Mesendoderm (in vitro differentiated cells): ENCODE measurements at regions not wholly inside any gene's neighbourhood (a gene's known extent, or its start where the extent isn't known, plus 50 kb on each side); places are given as distances from the start of the nearest gene placed in this dataset.

Experiments
- DNase-seq: peaks from one replicate; pipeline ENCODE4 v3.0.0; 2013
- H2AK5ac ChIP-seq: 2 replicates; pipeline ENCODE4 v1.6.1; 2013; ENCODE audit warnings: low read length, inconsistent platforms
- H2BK120ac ChIP-seq: 2 replicates; pipeline ENCODE4 v1.6.1; 2013; ENCODE audit warnings: low read depth, mild to moderate bottlenecking, low read length, moderate library complexity, mixed read lengths
- H2BK15ac ChIP-seq: replicated peaks from 2 replicates; pipeline ENCODE4 v1.6.1; 2013; ENCODE audit warnings: low read depth, mild to moderate bottlenecking, moderate library complexity
- H2BK5ac ChIP-seq: 2 replicates; pipeline ENCODE4 v1.6.1; 2013; ENCODE audit warnings: low read length, inconsistent platforms
- H3K18ac ChIP-seq: 2 replicates; pipeline ENCODE4 v1.6.1; 2013; ENCODE audit warnings: mild to moderate bottlenecking, low read length, mixed read lengths
- H3K23ac ChIP-seq: one replicate; pipeline ENCODE4 v1.6.1; 2013; ENCODE audit warnings: low read length
- H3K27ac ChIP-seq: 2 replicates; pipeline ENCODE4 v1.5.1; 2013; ENCODE audit warnings: low read depth, mild to moderate bottlenecking, inconsistent platforms, low read length, moderate library complexity
- H3K27me3 ChIP-seq: 2 replicates; pipeline ENCODE4 v1.6.1; 2013; ENCODE audit warnings: low read length, control low read depth, mild to moderate bottlenecking, inconsistent platforms; ENCODE audit not compliant: insufficient read depth, poor library complexity
- H3K36me3 ChIP-seq: 2 replicates; pipeline ENCODE4 v1.6.1; 2013; ENCODE audit warnings: low read length, inconsistent platforms; ENCODE audit not compliant: control insufficient read depth, insufficient read depth
- H3K4ac ChIP-seq: one replicate; pipeline ENCODE4 v1.6.1; 2013; ENCODE audit warnings: low read depth, mild to moderate bottlenecking, low read length, moderate library complexity
- H3K4me1 ChIP-seq: 2 replicates; pipeline ENCODE4 v1.6.1; 2013; ENCODE audit warnings: low read depth, low read length, inconsistent platforms; ENCODE audit not compliant: control insufficient read depth
- H3K4me2 ChIP-seq: 2 replicates; pipeline ENCODE4 v1.6.1; 2013; ENCODE audit warnings: low read length
- H3K4me3 ChIP-seq: 2 replicates; pipeline ENCODE4 v1.5.1; 2013; ENCODE audit warnings: mild to moderate bottlenecking, low read length
- H3K56ac ChIP-seq: one replicate; pipeline ENCODE4 v1.6.1; 2013; ENCODE audit warnings: low read length
- H3K79me1 ChIP-seq: 2 replicates; pipeline ENCODE4 v1.6.1; 2013; ENCODE audit warnings: low read length, inconsistent platforms
- H3K79me2 ChIP-seq: 2 replicates; pipeline ENCODE4 v1.6.1; 2013; ENCODE audit warnings: mild to moderate bottlenecking, low read length; ENCODE audit not compliant: control insufficient read depth, insufficient read depth
- H3K9ac ChIP-seq: 2 replicates; pipeline ENCODE4 v1.6.1; 2013; ENCODE audit warnings: low read length, inconsistent platforms
- H4K5ac ChIP-seq: one replicate; pipeline ENCODE4 v1.6.1; 2013; ENCODE audit warnings: low read length
- H4K8ac ChIP-seq: one replicate; pipeline ENCODE4 v1.6.1; 2013; ENCODE audit warnings: low read depth, mild to moderate bottlenecking, control low read depth, low read length, moderate library complexity
- WGBS: extraction: QIAGEN DNeasy Blood & Tissue Kit; methylation state at CpG from one replicate; pipeline ENCODE4 v1.1.7; 2013; ENCODE audit warnings: low lambda C conversion rate, missing lambda C conversion rate; ENCODE audit not compliant: insufficient coverage; ENCODE audit errors: extremely low coverage; 5-methylcytosine and 5-hydroxymethylcytosine counted together

DNA sequence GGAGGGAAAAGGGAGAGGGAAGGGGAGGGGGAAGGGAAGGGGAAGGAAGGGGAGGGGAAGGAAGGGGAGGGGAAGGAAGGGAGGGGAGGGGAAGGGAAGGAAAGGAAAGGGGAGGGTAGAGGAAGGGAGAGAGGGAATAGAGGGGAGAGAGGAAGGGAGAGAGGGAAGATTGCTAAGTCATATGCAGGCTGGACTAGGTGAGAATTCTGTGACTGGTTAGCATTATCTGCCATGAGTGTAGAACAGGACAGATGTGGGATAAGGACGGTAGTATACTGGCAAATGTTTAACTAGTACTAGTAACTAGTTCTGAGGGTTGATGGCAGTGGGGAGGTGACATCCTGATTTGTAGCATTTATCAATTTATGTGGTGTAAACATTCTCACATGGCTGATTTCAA is 203.5 kb upstream of the RAD23B start:
- no peak overlapping the region for H2BK5ac ChIP-seq
- H3K18ac ChIP-seq: no peak overlapping the region
- H3K56ac ChIP-seq: no peak overlapping the region
- no peak overlapping the region for H3K4me3 ChIP-seq
- no peak overlapping the region for H3K4ac ChIP-seq
- no peak overlapping the region for H4K8ac ChIP-seq
- H3K79me1 ChIP-seq: no peaks in the 10 kb centered on the region
- no peaks in the 10 kb centered on the region for H3K27me3 ChIP-seq
- H2BK120ac ChIP-seq: no peak overlapping the region
- H3K79me2 ChIP-seq: no peaks in the 10 kb centered on the region
- WGBS: no CpG with 5 or more reads among the region's 1 CpG
- no peak overlapping the region for H3K4me2 ChIP-seq
- no peak overlapping the region for H4K5ac ChIP-seq
- H3K4me1 ChIP-seq: no peaks in the 10 kb centered on the region
- H3K9ac ChIP-seq: no peak overlapping the region
- DNase-seq: no peak
- no peak overlapping the region for H3K23ac ChIP-seq
- H2BK15ac ChIP-seq: no peak overlapping the region
- no peaks in the 10 kb centered on the region for H3K36me3 ChIP-seq
- no peak overlapping the region for H3K27ac ChIP-seq
- no peak overlapping the region for H2AK5ac ChIP-seq

DNA sequence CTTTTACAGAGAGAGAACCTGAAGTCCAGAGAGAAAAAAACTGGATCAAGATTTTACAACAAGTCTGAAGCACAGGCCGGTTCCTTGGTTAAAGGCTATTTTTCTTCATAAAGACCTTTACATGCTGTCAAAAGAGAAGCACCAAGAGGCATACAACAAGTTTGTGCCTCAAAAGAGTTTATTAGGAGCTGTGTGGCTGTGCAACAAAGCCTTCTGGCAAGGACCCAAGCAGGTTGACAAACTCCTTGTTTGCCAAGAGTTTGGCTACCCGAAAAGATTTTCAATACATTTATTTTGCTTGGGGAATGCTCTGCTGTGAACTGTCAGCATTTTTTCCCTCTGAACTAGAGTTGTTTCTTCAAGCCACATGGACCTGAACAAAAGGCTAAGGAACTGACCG is 202.9 kb upstream of the RAD23B start:
- Histone ChIP-seq H3K18ac (no peak overlapping the region), H2BK5ac (no peak overlapping the region), H3K4me3 (no peak overlapping the region), H3K4me1 (no peaks in the 10 kb centered on the region), H3K79me2 (no peaks in the 10 kb centered on the region), H3K27me3 (no peaks in the 10 kb centered on the region), H4K5ac (no peak overlapping the region), H3K27ac (no peak overlapping the region), H2BK120ac (no peak overlapping the region), H3K79me1 (no peaks in the 10 kb centered on the region), H3K56ac (no peak overlapping the region), H2BK15ac (no peak overlapping the region), H2AK5ac (no peak overlapping the region), H3K4ac (no peak overlapping the region), H3K36me3 (no peaks in the 10 kb centered on the region), H4K8ac (no peak overlapping the region), H3K4me2 (no peak overlapping the region), H3K23ac (no peak overlapping the region), H3K9ac (no peak overlapping the region)
- no CpG with 5 or more reads among the region's 3 CpGs for WGBS
- DNase-seq: no peak

DNA sequence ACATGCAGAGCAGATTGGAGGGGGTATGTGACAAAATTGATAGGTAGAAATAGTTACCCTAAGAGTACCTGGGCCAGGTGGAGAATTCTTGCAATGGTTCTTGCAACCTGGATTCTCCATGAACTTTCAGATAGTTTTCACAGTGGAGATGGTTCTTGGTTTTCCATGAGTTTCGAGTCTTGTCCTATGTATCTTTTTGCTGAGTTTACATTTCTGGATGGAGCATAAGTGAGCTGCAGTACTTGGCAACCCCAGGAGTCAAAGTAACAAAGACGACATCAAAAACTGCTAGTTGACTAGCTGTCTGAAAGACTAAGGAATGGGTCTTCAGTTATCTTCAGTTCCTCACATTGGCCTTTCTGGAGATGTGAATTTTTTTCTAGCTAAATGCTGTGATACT is 196.6 kb upstream of the RAD23B start:
- Histone ChIP-seq H3K18ac (no peak overlapping the region), H3K4me3 (no peak overlapping the region), H3K9ac (no peak overlapping the region), H3K4ac (no peak overlapping the region), H3K36me3 (no peaks in the 10 kb centered on the region), H3K23ac (no peak overlapping the region), H2BK15ac (no peak overlapping the region), H2BK5ac (no peak overlapping the region), H4K8ac (no peak overlapping the region), H2BK120ac (no peak overlapping the region), H3K56ac (no peak overlapping the region), H2AK5ac (no peak overlapping the region), H3K4me2 (no peak overlapping the region), H3K4me1 (no peaks in the 10 kb centered on the region), H3K27me3 (no peaks in the 10 kb centered on the region), H3K79me2 (no peaks in the 10 kb centered on the region), H3K79me1 (no peaks in the 10 kb centered on the region), H4K5ac (no peak overlapping the region), H3K27ac (no peak overlapping the region)
- no peak for DNase-seq
- no CpG with 5 or more reads among the region's 2 CpGs for WGBS

DNA sequence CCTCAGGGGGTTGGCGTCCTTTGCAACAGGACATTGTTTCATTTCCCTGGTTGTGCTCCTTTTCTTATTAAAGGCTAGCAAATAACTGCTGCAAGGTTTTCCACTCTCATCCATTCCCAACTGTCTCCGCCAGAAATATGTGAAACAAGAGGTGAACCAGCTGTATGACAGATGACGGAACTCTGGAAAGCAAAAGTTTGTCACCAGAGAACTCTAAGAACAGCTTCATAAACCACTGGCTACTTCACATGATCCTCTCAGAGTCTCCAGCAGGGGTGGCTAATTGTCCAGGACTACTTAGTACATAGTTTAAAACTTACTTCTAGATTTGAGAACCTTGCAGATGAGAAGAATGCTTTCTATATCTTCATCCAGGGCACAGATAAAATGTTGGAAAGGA is 195.9 kb upstream of the RAD23B start:
- H3K79me1 ChIP-seq: no peaks in the 10 kb centered on the region
- H2BK15ac ChIP-seq: no peak overlapping the region
- no peak overlapping the region for H2BK120ac ChIP-seq
- no peak overlapping the region for H3K9ac ChIP-seq
- H3K79me2 ChIP-seq: no peaks in the 10 kb centered on the region
- H3K4me1 ChIP-seq: no peaks in the 10 kb centered on the region
- no CpG with 5 or more reads among the region's 3 CpGs for WGBS
- DNase-seq: no peak
- H4K8ac ChIP-seq: no peak overlapping the region
- H3K18ac ChIP-seq: no peak overlapping the region
- no peaks in the 10 kb centered on the region for H3K27me3 ChIP-seq
- H3K27ac ChIP-seq: no peak overlapping the region
- H3K4me3 ChIP-seq: no peak overlapping the region
- no peak overlapping the region for H3K4ac ChIP-seq
- no peak overlapping the region for H4K5ac ChIP-seq
- H3K23ac ChIP-seq: no peak overlapping the region
- H3K56ac ChIP-seq: no peak overlapping the region
- H2BK5ac ChIP-seq: no peak overlapping the region
- no peak overlapping the region for H3K4me2 ChIP-seq
- no peak overlapping the region for H2AK5ac ChIP-seq
- H3K36me3 ChIP-seq: no peaks in the 10 kb centered on the region

DNA sequence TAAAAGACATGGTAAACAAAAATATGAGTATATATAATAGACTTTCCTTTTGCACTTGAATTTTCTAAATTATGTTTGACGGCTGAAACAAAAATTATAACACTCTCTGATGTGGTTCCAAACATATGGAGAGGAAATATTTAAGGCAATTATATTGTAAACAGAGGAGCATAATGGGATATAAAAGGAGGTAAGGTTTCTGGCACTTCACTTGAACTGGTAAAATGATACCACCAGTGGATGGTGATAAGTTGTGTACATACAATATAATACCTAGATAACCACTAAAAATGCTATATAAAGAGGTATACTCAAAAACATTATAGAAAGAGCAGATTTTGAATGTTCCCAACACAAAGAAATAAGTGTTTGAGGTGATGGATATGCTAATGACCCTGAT is 192.9 kb upstream of the RAD23B start:
- Histone ChIP-seq H4K5ac (no peak overlapping the region), H2BK15ac (no peak overlapping the region), H3K4me2 (no peak overlapping the region), H3K56ac (no peak overlapping the region), H3K4ac (no peak overlapping the region), H3K36me3 (no peaks in the 10 kb centered on the region), H3K9ac (no peak overlapping the region), H3K27ac (no peak overlapping the region), H3K4me1 (no peaks in the 10 kb centered on the region), H2BK120ac (no peak overlapping the region), H4K8ac (no peak overlapping the region), H2AK5ac (no peak overlapping the region), H2BK5ac (no peak overlapping the region), H3K79me2 (no peaks in the 10 kb centered on the region), H3K4me3 (no peak overlapping the region), H3K18ac (no peak overlapping the region), H3K23ac (no peak overlapping the region), H3K79me1 (no peaks in the 10 kb centered on the region), H3K27me3 (no peaks in the 10 kb centered on the region)
- DNase-seq: no peak
- no CpG with 5 or more reads among the region's 1 CpG for WGBS

DNA sequence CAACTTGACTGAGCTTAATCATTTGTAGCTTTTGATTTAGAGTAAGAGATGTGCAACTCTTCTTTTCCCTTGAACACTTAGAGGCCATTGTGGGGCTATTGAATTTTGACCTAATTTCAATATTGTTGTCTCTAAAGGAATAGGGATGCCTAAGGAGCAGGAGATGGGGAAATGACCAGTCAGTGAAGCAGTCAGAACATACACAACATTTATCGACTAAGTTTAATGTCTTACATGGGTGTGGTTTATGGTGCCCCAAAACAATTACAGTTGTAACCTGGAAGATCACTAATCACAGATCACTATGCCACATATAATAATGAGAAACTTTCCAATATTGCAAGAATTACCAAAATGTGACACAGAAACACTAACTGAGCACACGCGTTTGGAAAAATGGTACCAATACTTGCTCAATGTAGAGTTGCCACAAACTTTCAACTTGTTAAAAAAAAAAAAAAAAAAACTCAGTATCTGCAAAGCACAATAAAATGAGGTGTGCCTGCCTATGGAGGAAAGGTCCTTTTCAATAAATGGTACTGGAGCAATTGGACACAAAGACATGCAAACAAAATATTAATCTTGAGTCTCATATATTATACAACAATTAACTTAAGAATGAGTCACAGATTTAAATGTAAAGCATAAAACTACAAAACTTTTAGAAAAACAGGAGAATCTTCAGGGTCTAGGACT is 189.6 kb upstream of the RAD23B start:
- Histone ChIP-seq H3K27me3 (no peaks in the 10 kb centered on the region), H3K9ac (no peak overlapping the region), H3K79me2 (no peaks in the 10 kb centered on the region), H3K18ac (no peak overlapping the region), H4K5ac (no peak overlapping the region), H4K8ac (no peak overlapping the region), H3K79me1 (no peaks in the 10 kb centered on the region), H2BK15ac (no peak overlapping the region), H3K4me1 (no peaks in the 10 kb centered on the region), H3K36me3 (no peaks in the 10 kb centered on the region), H3K27ac (no peak overlapping the region), H2AK5ac (no peak overlapping the region), H3K56ac (no peak overlapping the region), H3K23ac (no peak overlapping the region), H3K4me3 (no peak overlapping the region), H2BK120ac (no peak overlapping the region), H3K4ac (no peak overlapping the region), H2BK5ac (no peak overlapping the region), H3K4me2 (no peak overlapping the region)
- no CpG with 5 or more reads among the region's 3 CpGs for WGBS
- no peak for DNase-seq
